ENCODE measurements at regions not wholly inside any gene's neighbourhood (a gene's known extent, or its start where the extent isn't known, plus 50 kb on each side); places are given as distances from the start of the nearest gene placed in this dataset.
A peak's percentile ranks its signal among the peaks of the same experiment; 100 is the strongest.

- DNase-seq = no peak
Measured at GRCh38 chr20:39890697-39891096, 798.3 kb downstream of the MAFB start.

- DNase-seq = no peak
Measured at GRCh38 chr20:39888310-39888709, 800.7 kb downstream of the MAFB start.

GRCh38 chr20:39886650-39887190, 802.3 kb downstream of the MAFB start:
- no peak for DNase-seq

GRCh38 chr20:39885975-39886649, 802.9 kb downstream of the MAFB start:
- DNase-seq = no peak

- no peak for DNase-seq
Measured at GRCh38 chr20:39882806-39883205, 806.2 kb downstream of the MAFB start.

GRCh38 chr20:39880890-39881289, 808.1 kb downstream of the MAFB start:
- DNase-seq = no peak

GRCh38 chr20:39879296-39879695, 809.7 kb downstream of the MAFB start:
- no peak for DNase-seq

- no peak for DNase-seq
Measured at GRCh38 chr20:39878809-39879208, 810.2 kb downstream of the MAFB start.

GRCh38 chr20:39878320-39878719, 810.7 kb downstream of the MAFB start:
- no peak for DNase-seq

GRCh38 chr20:39877788-39878187, 811.2 kb downstream of the MAFB start:
- no peak for DNase-seq

GRCh38 chr20:39876976-39877635, 811.9 kb downstream of the MAFB start:
- DNase-seq = no peak

GRCh38 chr20:39875492-39876110, 813.4 kb downstream of the MAFB start:
- DNase-seq = no peak

- peak; percentile 1 for DNase-seq
Measured at GRCh38 chr20:39874049-39874893, 814.8 kb downstream of the MAFB start.

- DNase-seq = no peak
Measured at GRCh38 chr20:39873286-39873685, 815.8 kb downstream of the MAFB start.

GRCh38 chr20:39871013-39871412, 818.0 kb downstream of the MAFB start:
- DNase-seq = no peak

GRCh38 chr20:39865446-39865845, 823.6 kb downstream of the MAFB start:
- DNase-seq = no peak

- DNase-seq = no peak
Measured at GRCh38 chr20:39862470-39862891, 826.6 kb downstream of the MAFB start.

- DNase-seq = no peak
Measured at GRCh38 chr20:39861381-39861780, 827.7 kb downstream of the MAFB start.

- no peak for DNase-seq
Measured at GRCh38 chr20:39857835-39858234, 831.2 kb downstream of the MAFB start.

GRCh38 chr20:39857187-39857586, 831.8 kb downstream of the MAFB start:
- no peak for DNase-seq

GRCh38 chr20:39855799-39856198, 833.2 kb downstream of the MAFB start:
- no peak for DNase-seq

GRCh38 chr20:39855056-39855455, 834.0 kb downstream of the MAFB start:
- no peak for DNase-seq

- no peak for DNase-seq
Measured at GRCh38 chr20:39853636-39854035, 835.4 kb downstream of the MAFB start.
